Breast epithelium (tissue), 4 donors: ENCODE measurements at regions not wholly inside any gene's neighbourhood (a gene's known extent, or its start where the extent isn't known, plus 50 kb on each side); places are given as distances from the start of the nearest gene placed in this dataset.
"Not testable (repeated sequence)": the region's sequence is repeated elsewhere in the genome, so short reads cannot be mapped to it uniquely, and the experiment has no call there.

ENCODE experiments used
- DNase-seq, 2 donors: peaks; one replicate each; pipeline ENCODE4 v3.0.0-alpha.2; 2019; ENCODE audit warnings: low spot score in 2 of 2
- H3K27ac ChIP-seq, 2 donors: fragments of 200-600 bp; sonication (generic) in 1 of 2; one replicate each; pipeline ENCODE4 v1.5.1; 2016 to 2019; ENCODE audit warnings: mild to moderate bottlenecking in 1 of 2
- H3K27me3 ChIP-seq, 2 donors: fragments of 200-600 bp; sonication (generic) in 1 of 2; one replicate each; pipeline versions ENCODE4 v1.5.1 to v1.6.0; 2017 to 2019; ENCODE audit warnings: control low read depth in 1 of 2, mild to moderate bottlenecking in 1 of 2
- H3K36me3 ChIP-seq: fragments of 200-600 bp; one replicate; pipeline ENCODE4 v1.5.1; 2019
- H3K4me1 ChIP-seq, 2 donors: fragments of 200-600 bp; sonication (generic); one replicate each; pipeline ENCODE4 v1.5.1; 2016 to 2019; ENCODE audit warnings: control low read depth in 1 of 2
- H3K4me3 ChIP-seq, 3 donors: fragments of 200-600 bp; sonication (generic); 1 replicate in 2 of 3; 2 replicates in 1 of 3; pipeline ENCODE4 v1.5.1; 2016 to 2019; ENCODE audit warnings: mild to moderate bottlenecking in 3 of 3, moderate library complexity in 2 of 3
- H3K9me3 ChIP-seq, 2 donors: fragments of 200-600 bp; sonication (generic) in 1 of 2; one replicate each; pipeline ENCODE4 v1.5.1; 2016 to 2019; ENCODE audit warnings: control low read depth in 1 of 2
- POLR2A ChIP-seq: fragments of 450-650 bp; IDR thresholded peaks from one replicate; pipeline ENCODE4 v1.6.1; 2016; ENCODE audit warnings: antibody characterized with exemption, mild to moderate bottlenecking, moderate library complexity
- POLR2AphosphoS5 ChIP-seq, 3 donors: sonication (generic); formaldehyde crosslinking; IDR thresholded peaks; one replicate each; pipeline ENCODE4 v1.6.1; 2017; ENCODE audit warnings: antibody characterized with exemption in 3 of 3
- intact Hi-C: fragments of 100-400 bp; cut with DNase I; formaldehyde crosslinking; loops from one replicate; pipeline ENCODE4 v1.15.1; 2023; ENCODE audit warnings: low total_unique reads
- TF ChIP-seq, protein P1 (sequence below), 3 donors: fragments of 450-650 bp; IDR thresholded peaks; one replicate each; pipeline ENCODE4 v1.5.1; 2016 to 2017; ENCODE audit warnings: antibody characterized with exemption in 3 of 3, mild to moderate bottlenecking in 3 of 3, moderate library complexity in 3 of 3

DNA sequence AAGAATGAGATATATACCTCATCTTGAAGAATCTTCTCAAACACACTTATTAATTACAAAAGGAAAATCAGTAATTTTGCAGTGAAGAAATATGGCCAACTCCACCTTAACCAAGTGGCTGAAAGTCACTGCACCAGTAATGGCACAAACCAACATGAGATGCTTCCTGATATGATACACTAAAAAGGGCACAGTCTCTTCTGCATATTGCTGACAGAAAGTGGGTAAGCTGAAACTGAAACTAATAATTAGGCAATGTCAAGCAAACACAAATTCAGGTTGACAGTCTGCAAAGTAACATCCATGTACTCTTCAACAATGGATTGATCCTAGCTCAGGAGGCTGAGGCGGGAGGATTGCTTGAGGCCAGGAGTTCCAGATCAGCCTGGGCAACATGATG lies 56.1 kb downstream of the ZNF22 start:
- H3K27me3 ChIP-seq, H3K27ac ChIP-seq, H3K9me3 ChIP-seq, H3K36me3 ChIP-seq, H3K4me1 ChIP-seq, intact Hi-C loops, DNase-seq, H3K4me3 ChIP-seq: not testable (repeated sequence)

- H3K27ac ChIP-seq: no peak overlapping the region
- H3K9me3 ChIP-seq: no peaks in the 10 kb centered on the region
- no peaks in the 10 kb centered on the region for H3K36me3 ChIP-seq
- DNase-seq: no peak
- intact Hi-C loops: no loop called here
- TF ChIP-seq POLR2AphosphoS5 (IDR thresholded peaks at IDR 0.05) (no peak), POLR2A (no peak)
- TF ChIP-seq, protein P1, sequence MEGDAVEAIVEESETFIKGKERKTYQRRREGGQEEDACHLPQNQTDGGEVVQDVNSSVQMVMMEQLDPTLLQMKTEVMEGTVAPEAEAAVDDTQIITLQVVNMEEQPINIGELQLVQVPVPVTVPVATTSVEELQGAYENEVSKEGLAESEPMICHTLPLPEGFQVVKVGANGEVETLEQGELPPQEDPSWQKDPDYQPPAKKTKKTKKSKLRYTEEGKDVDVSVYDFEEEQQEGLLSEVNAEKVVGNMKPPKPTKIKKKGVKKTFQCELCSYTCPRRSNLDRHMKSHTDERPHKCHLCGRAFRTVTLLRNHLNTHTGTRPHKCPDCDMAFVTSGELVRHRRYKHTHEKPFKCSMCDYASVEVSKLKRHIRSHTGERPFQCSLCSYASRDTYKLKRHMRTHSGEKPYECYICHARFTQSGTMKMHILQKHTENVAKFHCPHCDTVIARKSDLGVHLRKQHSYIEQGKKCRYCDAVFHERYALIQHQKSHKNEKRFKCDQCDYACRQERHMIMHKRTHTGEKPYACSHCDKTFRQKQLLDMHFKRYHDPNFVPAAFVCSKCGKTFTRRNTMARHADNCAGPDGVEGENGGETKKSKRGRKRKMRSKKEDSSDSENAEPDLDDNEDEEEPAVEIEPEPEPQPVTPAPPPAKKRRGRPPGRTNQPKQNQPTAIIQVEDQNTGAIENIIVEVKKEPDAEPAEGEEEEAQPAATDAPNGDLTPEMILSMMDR (IDR thresholded peaks at IDR 0.05): no peak
- H3K27me3 ChIP-seq: no peaks in the 10 kb centered on the region
- no peaks in the 10 kb centered on the region for H3K4me1 ChIP-seq
- H3K4me3 ChIP-seq: no peak overlapping the region
These were observed 57.9 kb downstream of the ZNF22 start for GRCh38 chr10:45058580-45058979.

DNA sequence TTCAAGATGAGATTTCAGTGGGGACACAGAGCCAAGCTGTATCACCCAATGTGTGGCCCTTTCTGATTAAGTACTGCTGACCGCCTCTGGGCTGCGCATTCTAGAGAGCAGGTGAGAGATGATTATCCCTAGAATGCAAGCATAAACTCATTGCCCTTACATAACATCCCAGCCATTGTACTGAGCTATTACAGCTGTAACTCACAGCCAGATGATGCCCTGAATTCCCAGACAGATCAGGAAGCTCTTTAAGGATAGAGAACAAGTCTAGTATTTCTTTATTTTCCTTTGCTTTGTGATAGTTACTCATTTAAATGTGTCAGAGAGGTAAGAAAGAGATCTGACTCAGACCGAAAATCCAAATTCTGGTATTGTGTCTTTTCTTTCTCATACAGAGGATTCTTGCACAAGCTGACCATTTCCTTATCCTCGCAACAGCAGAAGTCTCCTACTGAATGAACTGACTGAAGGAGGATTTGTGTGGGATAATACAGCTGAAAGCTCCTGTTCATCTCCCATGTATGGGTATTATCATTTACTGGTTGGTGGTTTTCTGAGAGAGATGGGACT lies 58.4 kb downstream of the ZNF22 start:
- DNase-seq: no peak
- intact Hi-C loops: no loop called here

DNA sequence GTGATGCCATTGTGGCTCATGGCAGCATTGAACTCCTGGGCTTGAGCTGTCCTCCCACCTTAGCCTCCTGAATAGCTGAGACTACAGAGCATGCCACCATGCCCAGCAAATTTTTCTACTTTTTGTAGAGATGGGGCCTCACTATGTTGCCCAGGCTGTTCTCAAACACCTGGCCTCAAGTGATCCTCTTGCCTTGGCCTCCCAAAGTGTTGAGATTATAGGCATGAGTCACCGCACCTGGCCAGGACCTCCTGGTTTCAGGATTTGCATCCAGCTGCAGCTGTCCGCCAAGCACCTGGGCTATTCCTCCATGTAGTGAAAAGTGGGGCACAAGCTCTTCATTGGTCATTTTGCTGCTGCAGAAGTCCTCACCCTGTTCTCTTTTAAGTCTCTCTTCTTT lies 58.9 kb downstream of the ZNF22 start:
- no peaks in the 10 kb centered on the region for H3K36me3 ChIP-seq
- H3K4me3 ChIP-seq: no peak overlapping the region
- H3K27ac ChIP-seq: no peak overlapping the region
- H3K9me3 ChIP-seq: no peaks in the 10 kb centered on the region
- no peaks in the 10 kb centered on the region for H3K4me1 ChIP-seq
- no peak for DNase-seq
- H3K27me3 ChIP-seq: no peaks in the 10 kb centered on the region
- TF ChIP-seq POLR2AphosphoS5 (IDR thresholded peaks at IDR 0.05): no peak
- TF ChIP-seq POLR2A: no peak
- TF ChIP-seq, protein P1 (IDR thresholded peaks at IDR 0.05): no peak
- intact Hi-C loops: no loop called here

More for the DNA sequence above, 58.4 kb downstream of the ZNF22 start:
- TF ChIP-seq POLR2A (no peak), POLR2AphosphoS5 (IDR thresholded peaks at IDR 0.05) (no peak)
- TF ChIP-seq, protein P1 (IDR thresholded peaks at IDR 0.05): no peak
- Histone ChIP-seq H3K9me3 (no peaks in the 10 kb centered on the region), H3K4me3 (no peak overlapping the region), H3K27ac (no peak overlapping the region), H3K27me3 (no peaks in the 10 kb centered on the region), H3K4me1 (no peaks in the 10 kb centered on the region), H3K36me3 (no peaks in the 10 kb centered on the region)

GRCh38 chr10:45061982-45062381 lies 61.3 kb downstream of the ZNF22 start:
- no peak for DNase-seq
- intact Hi-C loops: no loop called here
- TF ChIP-seq POLR2AphosphoS5 (IDR thresholded peaks at IDR 0.05) (no peak), POLR2A (no peak)
- TF ChIP-seq, protein P1 (IDR thresholded peaks at IDR 0.05): no peak
- no peaks in the 10 kb centered on the region for H3K4me1 ChIP-seq
- H3K36me3 ChIP-seq: no peaks in the 10 kb centered on the region
- no peaks in the 10 kb centered on the region for H3K9me3 ChIP-seq
- no peak overlapping the region for H3K27ac ChIP-seq
- no peaks in the 10 kb centered on the region for H3K27me3 ChIP-seq
- no peak overlapping the region for H3K4me3 ChIP-seq
